GM18868 (cell line): ENCODE measurements at regions not wholly inside any gene's neighbourhood (a gene's known extent, or its start where the extent isn't known, plus 50 kb on each side); places are given as distances from the start of the nearest gene placed in this dataset.

Source experiments
- ATAC-seq: cut with Tn5 transposase; IDR thresholded peaks from one replicate; pipeline ENCODE4 v1.9.1; 2021; ENCODE audit warnings: mild to moderate bottlenecking, moderate library complexity; ENCODE audit not compliant: unreplicated experiment

GRCh38 chr3:63199606-63200005, 78.5 kb upstream of the SYNPR start:
- no peak for ATAC-seq

GRCh38 chr3:63202529-63202928, 75.6 kb upstream of the SYNPR start:
- no peak for ATAC-seq

DNA sequence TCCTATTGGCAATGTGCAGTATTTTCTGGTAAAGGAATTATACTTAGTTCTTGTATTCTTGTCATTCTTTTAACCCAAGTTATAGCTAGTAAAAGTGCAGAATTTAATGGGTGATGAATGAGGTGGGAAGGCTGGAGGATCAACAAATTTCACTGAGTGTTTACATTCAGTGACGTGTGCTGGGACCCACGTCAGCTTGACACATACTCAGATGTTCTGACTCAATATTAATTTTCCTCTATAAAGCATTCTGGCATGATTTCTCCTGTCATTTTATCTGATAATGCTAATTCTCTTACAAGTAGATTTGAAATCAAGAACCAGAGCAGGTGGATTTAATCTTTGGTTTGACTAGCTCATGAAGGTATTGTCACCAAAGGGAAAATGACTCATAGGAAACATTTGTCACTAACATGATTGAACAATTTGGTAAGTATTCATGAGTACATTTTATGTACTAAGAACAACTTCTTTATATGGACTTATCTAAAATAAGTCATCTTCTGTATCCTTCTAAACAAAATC, 71.0 kb upstream of the SYNPR start:
- ATAC-seq: no peak

DNA sequence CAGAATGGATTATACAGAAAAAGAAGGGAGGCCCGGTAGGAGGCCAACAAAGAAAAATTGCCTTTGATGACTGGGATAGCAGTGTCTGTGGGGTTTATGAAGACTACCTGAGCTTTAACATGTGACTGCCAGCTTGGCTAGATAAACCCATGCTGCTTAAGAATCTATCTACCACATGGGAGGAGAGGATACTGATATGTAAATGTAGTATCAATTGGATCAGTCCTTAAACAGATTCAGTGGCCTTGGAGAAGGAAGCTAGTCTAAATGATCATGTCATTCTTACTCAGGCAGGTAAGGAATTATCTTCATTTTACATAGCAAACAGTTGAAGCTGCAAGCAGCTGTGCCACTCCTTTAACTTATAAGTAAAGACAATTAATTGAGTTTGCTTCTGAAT, 50.0 kb upstream of the SYNPR start:
- ATAC-seq: no peak
